ENCODE measurements at regions not wholly inside any gene's neighbourhood (a gene's known extent, or its start where the extent isn't known, plus 50 kb on each side); places are given as distances from the start of the nearest gene placed in this dataset.

GRCh38 chr4:180465364-180465763 lies 1777.8 kb upstream of the TENM3 start:
- DNase-seq = no peak

GRCh38 chr4:180483036-180483435 lies 1760.2 kb upstream of the TENM3 start:
- no peak for DNase-seq

GRCh38 chr4:180485407-180485806 lies 1757.8 kb upstream of the TENM3 start:
- no peak for DNase-seq

GRCh38 chr4:180486342-180486741 lies 1756.9 kb upstream of the TENM3 start:
- no peak for DNase-seq

GRCh38 chr4:180489787-180490186 lies 1753.4 kb upstream of the TENM3 start:
- DNase-seq = no peak

GRCh38 chr4:180491210-180491609 lies 1752.0 kb upstream of the TENM3 start:
- no peak for DNase-seq

GRCh38 chr4:180493299-180493698 lies 1749.9 kb upstream of the TENM3 start:
- no peak for DNase-seq

GRCh38 chr4:180500154-180500553 lies 1743.0 kb upstream of the TENM3 start:
- DNase-seq = no peak

GRCh38 chr4:180512801-180513475 lies 1730.3 kb upstream of the TENM3 start:
- DNase-seq = no peak

GRCh38 chr4:180518906-180519305 lies 1724.3 kb upstream of the TENM3 start:
- no peak for DNase-seq

- no peak for DNase-seq
These were observed 1722.0 kb upstream of the TENM3 start for GRCh38 chr4:180521181-180521580.

GRCh38 chr4:180525523-180526077 lies 1717.6 kb upstream of the TENM3 start:
- DNase-seq = no peak

GRCh38 chr4:180528003-180528402 lies 1715.2 kb upstream of the TENM3 start:
- DNase-seq = no peak

- no peak for DNase-seq
These were observed 1712.4 kb upstream of the TENM3 start for GRCh38 chr4:180530787-180531186.

- DNase-seq = no peak
These were observed 1710.5 kb upstream of the TENM3 start for GRCh38 chr4:180532691-180533090.

- no peak for DNase-seq
These were observed 1704.7 kb upstream of the TENM3 start for GRCh38 chr4:180538384-180539057.

GRCh38 chr4:180539284-180539683 lies 1703.9 kb upstream of the TENM3 start:
- DNase-seq = no peak

GRCh38 chr4:180541678-180542077 lies 1701.5 kb upstream of the TENM3 start:
- no peak for DNase-seq

- DNase-seq = no peak
These were observed 1700.6 kb upstream of the TENM3 start for GRCh38 chr4:180542445-180543100.

GRCh38 chr4:180550106-180550505 lies 1693.1 kb upstream of the TENM3 start:
- no peak for DNase-seq

GRCh38 chr4:180557348-180557747 lies 1685.9 kb upstream of the TENM3 start:
- DNase-seq = no peak

GRCh38 chr4:180557950-180558349 lies 1685.3 kb upstream of the TENM3 start:
- no peak for DNase-seq

- no peak for DNase-seq
These were observed 1684.8 kb upstream of the TENM3 start for GRCh38 chr4:180558427-180558826.

GRCh38 chr4:180560896-180561295 lies 1682.3 kb upstream of the TENM3 start:
- no peak for DNase-seq

Data from CD4-positive, alpha-beta T cell treated with Interleukin-4 for 1 hour (primary cell).